GM03348 (cell line): ENCODE measurements at regions not wholly inside any gene's neighbourhood (a gene's known extent, or its start where the extent isn't known, plus 50 kb on each side); places are given as distances from the start of the nearest gene placed in this dataset.
A peak's percentile ranks its signal among the peaks of the same experiment; 100 is the strongest.

ENCODE experiments used
- DNase-seq: peaks from one replicate; pipeline ENCODE4 v3.0.0; 2012; ENCODE audit warnings: low spot score

DNA sequence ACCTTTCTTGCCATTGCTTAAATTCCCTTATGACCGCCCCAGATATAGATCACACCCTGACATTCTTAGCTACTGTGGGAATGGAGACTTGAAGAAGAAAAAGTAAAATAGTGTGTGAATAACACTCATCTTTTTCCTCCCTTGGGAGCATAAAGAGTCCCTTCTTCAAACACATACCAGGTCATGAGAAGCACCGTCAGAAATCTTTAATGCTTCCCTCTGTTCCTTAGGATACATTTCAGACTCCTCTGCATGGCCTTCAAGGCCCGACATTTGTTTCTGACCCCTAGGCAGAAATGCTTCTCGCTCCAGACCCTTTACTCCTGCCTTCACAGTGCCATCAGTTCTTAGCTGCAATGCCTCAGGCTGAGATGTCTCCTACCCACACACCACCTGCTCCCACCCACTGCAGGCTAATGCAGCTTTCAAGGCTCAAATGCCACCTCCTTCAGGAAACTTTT lies 143.8 kb upstream of the IL12A start:
- no peak for DNase-seq

DNA sequence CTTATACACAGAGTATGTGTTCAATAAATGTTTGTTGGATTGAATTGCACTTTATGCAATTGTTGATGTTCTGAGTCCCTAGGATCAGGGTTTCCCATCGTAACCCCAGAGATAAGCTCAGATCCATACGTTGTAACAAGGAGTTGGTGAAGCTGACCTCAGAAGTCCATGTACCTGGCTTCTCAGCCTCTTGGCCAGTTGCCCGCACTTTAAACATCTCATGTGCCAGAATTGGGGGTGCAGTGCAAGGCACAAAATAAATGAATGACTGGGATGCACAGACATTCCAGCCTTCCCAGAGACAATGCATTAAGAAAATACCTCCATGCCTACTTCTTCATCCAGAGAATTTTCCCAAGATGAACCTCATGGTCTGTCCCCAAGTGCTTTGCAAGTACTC lies 142.9 kb upstream of the IL12A start:
- DNase-seq: no peak

DNA sequence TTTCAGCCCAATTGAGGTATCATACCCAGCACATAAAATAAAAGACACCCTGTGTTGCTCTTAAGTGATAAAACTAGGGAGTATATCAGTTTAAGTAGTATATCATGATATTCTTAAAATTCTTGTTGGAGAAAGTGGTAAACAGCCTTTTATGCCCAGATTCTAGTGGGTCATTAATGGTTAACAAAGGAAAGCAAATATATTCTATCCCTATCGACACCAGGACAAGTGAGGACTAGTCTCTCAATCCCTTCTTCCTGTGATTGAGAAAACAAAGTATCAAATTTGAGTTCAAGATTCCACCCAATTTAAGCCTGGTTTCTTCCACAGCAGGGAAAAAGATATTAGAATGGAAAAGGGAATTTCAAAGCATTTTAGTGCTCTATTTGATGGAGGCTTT lies 142.4 kb upstream of the IL12A start:
- no peak for DNase-seq

DNA sequence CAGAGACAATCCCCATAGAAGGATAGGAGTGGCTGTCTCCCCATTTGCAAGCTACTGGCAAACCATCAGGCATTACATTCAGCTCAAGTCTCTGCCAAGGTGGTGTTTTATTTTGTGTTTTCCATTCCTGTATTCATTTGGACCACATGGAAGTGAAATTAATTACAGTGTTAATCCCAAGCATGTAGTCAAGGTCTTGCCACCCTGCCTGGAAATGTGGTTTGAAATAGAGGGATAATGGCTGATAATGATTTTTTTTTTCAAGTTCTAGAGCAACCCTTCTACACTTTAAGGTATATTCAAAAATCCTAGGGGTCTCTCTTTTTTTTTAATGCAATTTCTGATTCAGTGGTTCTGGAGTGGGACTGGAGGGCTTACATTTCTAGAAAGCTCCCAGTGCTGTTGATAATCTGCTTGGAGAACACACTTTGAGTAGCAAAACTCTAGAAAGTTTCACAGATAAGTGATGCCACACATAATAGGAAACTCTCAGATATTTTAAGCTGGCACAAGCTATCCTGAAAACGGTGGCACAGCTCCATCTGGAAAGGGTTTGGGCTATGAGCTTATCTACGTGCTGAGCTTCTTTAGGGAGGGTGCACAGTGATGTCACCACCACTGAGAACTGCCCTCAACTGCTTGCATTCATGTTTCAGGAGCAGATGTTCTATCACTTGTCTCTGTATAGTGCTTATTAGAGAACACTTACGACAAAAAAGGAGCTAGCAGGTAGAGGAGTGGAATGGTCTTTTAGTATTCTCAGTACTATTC lies 140.1 kb upstream of the IL12A start:
- DNase-seq: no peak

DNA sequence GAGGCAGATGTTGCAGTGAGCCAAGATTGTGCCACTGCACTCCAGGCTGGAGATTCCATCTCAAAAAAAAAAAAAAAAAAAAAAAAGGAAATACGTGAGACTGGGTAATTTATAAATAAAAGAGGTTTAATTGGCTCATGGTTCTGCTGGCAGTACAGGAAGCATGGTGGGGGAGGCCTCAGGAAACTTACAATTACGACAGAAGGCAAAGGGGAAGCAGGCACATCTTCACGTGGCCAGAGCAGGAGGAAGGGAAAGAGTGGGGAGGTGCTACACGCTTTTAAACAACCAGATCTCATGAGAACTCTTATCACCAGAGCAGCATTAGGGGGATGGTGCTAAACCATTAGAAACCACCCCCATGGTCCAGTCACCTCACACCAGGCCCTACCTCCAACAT lies 138.2 kb upstream of the IL12A start:
- no peak for DNase-seq

DNA sequence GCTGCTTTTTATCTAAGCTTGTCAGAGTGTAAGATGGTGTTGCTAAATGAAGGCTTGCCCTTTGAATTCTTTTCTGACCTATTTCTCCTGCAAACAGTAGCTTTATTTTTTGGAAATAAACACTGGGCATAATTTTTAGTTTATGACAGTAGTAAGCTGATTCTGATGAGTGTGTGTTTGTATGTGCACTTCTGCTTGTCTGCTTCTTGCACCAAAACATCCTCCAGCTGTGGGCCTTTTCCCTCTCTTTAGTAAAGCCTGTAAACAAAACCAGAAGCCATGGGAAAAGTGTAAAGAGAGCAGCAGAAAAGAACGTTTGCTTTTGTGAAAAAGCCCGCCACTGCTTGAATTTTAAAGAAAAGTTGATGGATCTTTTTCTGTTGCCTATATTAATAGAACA lies 136.4 kb upstream of the IL12A start:
- DNase-seq: no peak

DNA sequence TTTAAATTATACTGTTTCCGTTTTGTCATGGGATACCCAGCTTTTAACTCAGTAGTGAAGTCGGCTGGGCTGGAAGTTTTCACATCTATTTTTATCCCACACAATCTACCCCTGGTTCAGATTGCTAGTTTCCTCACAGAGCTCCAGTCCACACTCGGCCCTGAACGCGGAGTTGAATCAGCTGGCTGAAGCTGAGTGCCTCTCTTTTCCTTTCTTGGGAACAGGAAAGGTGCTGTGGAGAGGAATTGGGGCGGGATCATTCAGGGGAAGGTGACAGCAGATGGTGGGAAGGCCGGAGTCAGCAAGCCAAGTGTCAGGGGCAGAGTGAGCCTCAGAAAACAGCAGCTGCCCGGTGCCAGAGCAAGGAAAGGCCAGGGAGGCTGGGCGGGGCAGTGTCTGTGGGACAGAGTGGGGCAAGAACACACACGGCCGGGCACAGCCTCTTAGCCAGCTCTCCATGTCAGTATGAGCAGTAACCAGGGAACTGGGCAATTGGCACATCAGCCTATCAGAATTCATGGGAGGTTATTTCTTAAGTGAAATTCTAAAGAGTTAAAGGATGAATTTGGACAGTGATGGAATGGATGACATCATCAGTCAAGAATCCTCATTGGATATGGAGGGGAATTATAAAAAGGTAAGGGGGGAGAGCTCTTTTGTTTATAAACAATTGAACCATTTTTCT lies 135.7 kb upstream of the IL12A start:
- DNase-seq: peak; percentile 39

DNA sequence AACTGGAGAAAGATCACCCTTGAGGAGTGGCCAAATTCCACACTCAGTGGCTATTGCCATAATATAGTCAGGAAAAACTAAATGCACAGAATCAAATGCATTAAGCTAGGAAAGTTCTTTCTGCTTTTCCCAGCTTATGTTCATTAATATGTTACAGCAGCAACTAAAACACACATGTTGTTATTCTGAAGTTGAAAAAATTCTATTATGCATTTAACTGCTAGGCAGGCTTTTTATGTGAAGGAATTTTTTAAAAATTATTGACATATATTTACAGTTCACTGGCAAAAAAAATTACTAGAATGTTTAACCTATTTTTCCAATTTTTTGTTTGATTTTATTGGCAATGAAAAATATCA lies 135.2 kb upstream of the IL12A start:
- DNase-seq: no peak

DNA sequence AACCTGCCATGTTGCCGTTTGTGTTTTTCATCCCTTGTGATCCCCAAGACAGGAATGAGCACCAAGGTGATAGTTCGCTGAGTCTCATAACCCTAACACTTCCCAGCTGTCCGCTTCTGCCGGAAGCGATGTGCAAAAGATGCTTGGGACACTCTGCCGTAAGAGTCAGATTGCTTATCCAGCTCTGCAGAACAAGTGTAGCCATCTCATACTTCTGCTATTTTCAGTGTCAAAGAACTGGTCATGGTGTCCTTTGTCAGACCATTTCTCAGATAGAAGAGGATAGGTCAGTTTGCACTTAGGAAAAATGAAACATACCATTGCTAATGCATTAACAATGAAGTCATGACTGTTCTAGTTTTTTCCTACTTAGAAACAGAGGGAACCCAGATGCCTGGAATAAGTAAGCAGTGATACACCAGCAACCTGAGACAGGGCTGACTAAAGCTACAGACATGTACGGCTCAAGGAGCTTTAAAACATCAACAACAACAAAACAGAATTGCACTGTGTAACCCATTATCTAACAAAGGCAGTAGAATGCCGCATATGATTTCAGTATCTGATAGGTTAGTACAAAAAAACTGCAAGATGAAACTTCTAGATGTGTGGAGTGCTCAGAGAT lies 134.0 kb upstream of the IL12A start:
- peak; percentile 80 for DNase-seq

DNA sequence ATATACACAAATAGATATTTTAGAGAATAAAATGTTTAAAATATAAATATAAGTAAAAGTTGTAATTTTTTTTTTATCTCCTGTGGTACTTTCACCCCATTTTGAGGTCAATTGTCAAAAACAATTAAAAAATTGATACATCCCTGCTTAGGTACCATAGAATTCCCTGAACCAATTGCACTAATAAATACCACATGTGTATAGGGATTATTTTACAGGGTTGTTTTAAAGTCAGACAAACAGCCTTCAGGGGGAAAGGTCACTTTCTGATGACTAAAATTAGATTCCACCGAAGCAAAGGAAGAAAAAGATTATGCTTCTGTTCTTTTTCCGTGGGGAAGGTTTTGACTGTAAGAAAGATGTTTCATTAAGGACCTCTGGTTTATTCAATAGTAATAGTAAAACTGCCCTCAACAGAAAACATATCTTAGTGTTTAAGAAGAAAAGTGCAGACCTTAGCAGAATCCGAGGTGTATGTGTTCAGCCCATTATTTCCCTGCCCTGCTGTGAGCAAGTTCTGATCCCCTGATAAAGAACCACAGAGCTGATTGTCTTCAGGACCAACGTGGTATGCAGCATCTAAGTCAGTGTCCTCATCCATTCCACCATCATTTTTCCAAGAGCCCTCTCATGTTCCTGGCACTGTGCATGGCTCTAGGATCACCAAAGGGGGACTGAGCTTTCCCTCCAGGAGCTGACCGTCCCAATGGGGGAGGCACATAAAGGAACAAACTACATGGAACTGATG lies 132.9 kb upstream of the IL12A start:
- DNase-seq: no peak

DNA sequence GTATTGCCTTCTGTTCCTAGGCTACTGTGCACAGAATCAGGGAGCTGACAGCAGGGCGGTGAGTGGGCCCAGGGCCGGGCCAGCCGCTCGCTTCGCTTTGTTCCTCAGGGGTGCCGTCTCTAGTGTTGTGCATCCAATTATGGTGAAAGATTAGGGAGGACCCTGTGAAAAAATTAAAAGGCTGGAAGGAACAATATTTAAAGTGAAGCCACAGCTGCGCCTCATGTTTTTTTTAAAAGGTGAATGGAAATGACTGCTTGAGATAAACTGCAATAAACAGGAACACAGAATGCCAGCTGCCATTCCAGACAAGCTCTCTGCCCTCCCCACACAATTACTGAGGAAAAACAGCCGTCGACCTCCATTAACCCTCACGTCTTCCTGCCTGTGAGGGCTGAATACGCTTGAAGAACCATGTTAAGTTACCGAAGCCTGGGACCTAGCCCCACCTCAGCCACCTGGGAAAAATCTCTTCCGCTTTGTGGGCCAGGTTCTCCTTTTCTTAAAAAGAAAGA lies 132.0 kb upstream of the IL12A start:
- DNase-seq: no peak

DNA sequence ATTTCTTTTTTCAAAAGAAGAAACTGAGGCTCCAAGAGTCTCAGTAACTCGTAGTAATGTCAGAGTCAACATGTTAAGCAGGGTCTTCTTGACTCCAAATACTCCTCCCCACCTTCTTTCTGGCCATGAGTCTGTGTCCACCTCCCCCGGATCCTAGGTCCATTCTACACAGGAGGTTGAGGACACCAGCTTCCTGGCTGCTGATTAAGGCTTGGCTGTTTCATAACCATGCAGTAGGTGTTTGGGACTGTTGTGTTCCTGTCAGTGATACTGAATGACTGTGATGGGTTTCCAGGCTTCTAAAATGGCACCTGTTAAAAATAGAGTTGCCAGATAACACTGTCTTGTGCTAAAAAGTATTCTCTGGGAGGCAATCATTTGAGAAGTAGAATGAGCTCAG lies 130.8 kb upstream of the IL12A start:
- DNase-seq: no peak

DNA sequence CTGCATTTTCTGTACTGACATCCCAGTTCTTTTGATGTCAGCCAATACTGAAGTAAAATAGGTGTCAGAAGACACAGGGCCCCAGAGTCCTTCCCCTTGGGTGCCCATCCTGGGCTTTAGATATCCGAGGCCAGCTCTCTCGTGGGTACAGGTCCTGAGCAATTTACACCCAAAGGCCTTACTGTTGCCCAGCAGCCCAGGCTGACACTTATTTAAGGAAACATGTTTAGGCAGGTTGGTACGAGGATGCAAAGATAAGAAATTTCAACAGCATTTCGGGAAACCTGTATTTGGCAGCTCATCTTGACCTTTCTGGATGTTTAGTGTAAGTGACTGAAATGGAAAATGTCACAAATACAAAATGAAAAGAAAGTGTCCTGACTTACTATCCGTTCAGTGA lies 130.0 kb upstream of the IL12A start:
- DNase-seq: no peak

DNA sequence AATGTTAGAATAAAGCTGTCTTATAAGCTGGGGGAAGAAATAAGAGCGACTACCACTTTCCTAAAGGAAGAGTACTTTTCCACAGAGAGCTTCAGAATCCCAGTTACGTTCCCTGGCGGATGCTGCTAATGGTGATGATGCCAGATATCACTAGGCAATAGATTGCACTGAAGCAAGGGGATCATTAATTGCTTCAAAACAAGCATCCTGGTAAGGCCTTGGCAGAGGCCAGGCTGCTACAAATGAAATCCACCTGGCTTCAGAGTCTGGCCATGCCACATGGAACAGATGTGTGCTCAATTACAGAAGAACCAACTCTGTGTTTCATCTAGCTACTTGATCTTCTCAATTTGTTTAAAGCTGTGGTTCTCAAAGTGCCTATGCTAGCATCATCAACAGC lies 129.2 kb upstream of the IL12A start:
- no peak for DNase-seq

DNA sequence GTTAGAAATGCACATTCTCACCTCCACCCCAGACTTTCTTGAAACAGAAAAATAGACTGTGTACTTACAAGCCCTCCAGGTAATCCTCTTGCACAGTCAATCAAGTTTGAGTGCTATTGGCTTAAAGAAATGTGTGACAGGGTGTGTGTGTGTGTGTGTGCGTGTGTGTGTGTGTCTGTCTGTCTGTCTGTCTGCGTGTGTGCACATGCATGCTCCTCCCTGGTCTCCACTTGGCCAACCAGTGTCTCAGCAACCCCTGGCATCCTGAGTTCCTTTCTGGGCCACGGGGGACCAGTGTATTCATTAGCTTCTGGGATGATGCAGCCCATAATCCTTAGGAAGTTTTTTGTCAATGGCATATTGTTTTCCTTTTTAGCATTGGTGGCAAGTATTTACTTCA lies 128.8 kb upstream of the IL12A start:
- DNase-seq: no peak

DNA sequence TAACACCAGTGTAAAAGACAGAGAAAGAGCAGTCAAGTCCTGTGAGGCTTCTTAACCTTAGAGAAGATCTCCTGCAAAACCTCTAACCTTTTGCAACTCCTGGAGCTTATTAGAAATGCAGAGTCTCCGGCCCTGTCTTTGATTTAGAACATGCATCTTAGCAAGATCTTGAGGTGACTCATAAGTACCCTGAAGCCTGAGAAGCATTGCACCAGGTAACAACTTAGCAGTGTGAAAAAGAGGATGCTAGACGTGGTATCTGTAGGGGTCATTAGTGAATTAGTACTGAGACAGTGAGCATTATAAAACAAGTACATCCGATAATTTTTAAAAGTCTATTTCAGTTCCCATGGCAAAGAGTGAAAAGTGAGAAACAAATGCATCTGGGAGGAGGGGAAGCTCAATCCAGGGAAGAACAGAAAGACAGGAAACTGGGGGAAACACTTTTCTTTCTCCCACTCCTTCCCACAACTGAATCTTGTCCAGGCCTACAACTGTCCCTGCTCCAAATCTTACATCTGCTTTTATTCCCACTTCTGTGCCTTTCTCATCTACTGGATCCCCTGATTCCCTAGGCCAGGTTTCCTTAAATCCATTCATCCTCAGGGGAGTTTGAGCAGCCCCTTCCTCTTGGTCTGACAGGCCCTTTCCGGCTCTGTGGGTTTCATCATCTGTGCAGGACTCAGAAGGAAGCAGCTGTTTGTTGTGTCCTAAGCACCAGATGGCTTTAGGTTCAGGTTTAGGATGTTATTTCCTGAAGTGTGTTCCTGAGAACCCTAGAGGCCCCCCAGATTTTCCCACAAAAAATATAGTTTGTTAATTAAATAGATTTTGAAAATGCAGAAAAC lies 128.1 kb upstream of the IL12A start:
- no peak for DNase-seq

DNA sequence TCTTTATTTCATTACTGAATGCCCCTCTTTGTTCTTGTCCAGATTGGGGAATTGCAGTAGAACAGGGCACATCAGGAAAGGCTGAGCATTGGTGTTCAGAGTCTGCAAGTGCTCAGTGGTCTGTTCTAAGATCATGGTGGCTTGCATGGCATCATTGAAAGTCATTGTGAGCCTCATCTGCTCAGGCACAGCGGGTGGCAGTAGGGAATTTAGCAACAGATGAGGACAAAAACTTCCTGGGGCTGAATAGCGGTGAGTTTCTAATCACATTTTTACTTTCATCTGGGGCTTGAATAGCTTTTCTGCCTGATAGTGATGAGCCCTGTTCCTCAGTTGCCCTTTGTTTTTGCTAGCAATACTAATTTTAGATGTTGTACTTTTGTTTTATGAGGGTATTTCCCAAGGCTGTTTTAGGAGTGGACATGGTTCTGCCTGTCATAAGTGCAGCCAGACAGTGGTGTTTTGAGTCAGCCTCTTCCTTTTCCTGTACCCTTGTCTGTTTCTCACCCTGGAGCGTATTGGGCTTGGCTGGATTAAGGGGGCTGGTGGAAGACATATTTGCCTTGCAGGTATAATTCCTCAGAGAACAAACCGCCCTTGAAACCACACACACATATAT lies 127.2 kb upstream of the IL12A start:
- no peak for DNase-seq

DNA sequence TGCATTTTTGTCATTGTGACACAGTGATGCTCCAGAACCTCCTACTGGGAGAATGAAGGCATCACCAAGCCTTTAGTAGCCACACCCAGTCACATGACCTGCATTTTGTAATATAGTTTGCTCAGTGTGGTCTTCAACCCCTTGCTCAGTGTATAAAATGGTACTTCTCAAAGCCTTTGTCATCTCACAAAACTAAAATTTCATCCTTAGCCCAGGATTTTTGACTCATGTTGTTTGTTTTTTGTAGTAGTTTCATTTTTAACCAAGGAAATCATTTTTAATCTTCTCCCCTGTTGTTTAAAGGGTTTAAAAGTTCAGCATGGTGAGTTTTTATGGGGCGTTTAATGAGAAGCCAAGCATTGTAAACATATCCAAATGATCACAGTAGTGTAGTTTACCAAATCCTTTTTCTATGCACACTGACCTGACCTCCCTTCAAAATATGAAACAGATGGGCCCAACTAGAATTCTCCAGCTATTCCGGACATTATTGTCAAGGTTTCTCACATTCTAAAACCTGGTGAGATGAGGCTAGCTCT lies 123.5 kb upstream of the IL12A start:
- peak; percentile 27 for DNase-seq

DNA sequence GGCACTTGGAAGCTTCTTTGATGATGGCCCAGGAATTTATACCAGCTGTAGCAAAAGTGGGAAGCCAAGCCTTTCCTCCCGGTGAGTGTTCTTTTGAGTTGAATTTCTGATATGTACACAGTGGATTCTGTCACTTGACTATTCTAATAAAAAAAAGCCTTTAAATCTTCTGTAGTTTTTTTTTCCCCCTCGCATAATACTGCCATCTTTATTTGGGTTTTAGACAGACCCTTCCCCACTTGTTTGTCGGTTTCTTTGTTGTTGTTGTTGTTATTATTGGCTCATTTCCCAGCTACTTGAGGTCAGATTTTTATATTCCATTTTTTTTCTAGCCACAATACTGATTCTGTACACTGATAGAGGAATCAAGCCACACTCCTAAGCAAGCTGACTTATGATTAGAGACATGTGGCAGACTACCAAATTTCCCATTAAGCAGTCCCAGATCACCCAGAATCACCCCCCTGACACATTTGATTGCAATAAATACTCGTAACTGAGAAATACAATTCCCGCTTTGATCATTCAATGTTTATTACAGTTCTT lies 122.4 kb upstream of the IL12A start:
- no peak for DNase-seq

DNA sequence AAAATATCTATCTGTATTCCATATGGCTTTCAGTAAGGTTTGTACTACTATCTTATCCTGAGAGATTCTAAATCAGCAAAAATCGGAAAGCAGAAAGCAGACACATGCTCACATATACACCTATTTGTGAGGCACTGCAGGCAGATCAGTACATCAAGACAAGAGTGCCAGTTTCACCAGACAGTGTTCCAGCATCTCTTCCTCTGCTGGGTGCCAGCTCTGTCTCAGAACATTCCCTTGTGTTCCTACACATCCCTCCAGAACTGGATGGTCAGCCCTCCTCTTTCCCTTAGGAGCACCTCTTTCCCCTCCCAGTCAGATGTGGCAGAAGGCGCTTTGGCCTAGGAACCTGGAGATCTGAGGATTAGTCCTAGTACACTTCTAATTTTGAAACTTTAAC lies 121.3 kb upstream of the IL12A start:
- DNase-seq: no peak

DNA sequence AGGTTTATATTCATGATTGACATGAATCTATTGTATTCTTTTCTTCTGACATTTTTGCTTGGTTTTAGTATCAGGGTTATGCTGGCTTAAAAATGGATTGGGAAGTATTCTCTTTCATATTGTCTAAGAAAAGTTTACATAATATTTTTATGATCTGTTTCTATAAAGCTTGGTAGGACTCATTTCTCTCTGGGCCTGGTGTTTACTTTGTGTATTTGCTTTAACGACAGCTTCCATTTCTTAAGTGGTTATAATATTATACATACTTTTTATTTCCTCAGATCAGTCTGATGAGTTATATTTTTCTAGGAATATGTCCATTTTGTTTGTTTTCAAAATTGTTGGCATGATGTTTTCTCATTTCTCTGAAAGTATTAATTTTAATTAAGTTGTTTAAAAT lies 117.9 kb upstream of the IL12A start:
- no peak for DNase-seq
